C4-2B (cell line): ENCODE measurements at regions not wholly inside any gene's neighbourhood (a gene's known extent, or its start where the extent isn't known, plus 50 kb on each side); places are given as distances from the start of the nearest gene placed in this dataset.

ENCODE experiments used
- ZFX ChIP-seq: fragments of 450-650 bp; IDR thresholded peaks from 2 replicates; pipeline ENCODE4 v1.6.1; 2017
- TF ChIP-seq, protein P1 (sequence below): fragments of 450-650 bp; conservative IDR thresholded peaks from 2 replicates; pipeline ENCODE4 v1.5.1; 2017; ENCODE audit warnings: mild to moderate bottlenecking

DNA sequence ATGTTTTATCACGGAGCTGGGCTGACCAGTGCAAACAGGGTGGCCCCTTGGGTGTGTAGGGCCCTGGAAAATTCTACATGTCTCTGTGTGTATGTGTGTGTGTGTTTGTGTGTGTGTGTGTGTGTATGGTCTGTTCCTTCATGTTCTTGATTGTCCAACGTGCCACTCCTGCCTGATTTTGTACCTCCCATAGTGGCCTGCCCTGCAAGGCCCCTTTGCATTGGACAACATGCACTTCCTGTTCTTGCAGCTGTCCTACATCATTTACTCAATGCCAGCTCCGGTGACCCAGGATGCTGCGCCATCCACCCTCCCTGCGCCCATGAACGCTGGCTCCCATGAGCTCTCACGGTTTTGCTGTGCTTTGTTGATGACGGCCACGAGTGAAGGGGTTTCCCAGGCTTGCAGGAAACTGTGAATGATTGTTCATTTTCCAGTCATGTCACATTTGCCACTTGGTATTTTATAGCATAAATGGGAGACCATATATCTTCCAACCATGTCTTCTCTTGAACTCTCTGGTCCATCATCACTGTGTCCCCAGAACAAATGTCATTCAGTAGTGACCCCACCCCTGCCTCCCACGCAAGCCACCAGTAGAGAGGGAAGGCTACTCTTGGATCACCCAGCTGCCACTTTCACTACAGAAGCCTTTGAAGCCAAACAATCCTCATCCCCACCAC lies 69.7 kb upstream of the NCK2 start:
- TF ChIP-seq, protein P1, sequence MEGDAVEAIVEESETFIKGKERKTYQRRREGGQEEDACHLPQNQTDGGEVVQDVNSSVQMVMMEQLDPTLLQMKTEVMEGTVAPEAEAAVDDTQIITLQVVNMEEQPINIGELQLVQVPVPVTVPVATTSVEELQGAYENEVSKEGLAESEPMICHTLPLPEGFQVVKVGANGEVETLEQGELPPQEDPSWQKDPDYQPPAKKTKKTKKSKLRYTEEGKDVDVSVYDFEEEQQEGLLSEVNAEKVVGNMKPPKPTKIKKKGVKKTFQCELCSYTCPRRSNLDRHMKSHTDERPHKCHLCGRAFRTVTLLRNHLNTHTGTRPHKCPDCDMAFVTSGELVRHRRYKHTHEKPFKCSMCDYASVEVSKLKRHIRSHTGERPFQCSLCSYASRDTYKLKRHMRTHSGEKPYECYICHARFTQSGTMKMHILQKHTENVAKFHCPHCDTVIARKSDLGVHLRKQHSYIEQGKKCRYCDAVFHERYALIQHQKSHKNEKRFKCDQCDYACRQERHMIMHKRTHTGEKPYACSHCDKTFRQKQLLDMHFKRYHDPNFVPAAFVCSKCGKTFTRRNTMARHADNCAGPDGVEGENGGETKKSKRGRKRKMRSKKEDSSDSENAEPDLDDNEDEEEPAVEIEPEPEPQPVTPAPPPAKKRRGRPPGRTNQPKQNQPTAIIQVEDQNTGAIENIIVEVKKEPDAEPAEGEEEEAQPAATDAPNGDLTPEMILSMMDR: no peak
- no peak for TF ChIP-seq ZFX
